ENCODE measurements at regions not wholly inside any gene's neighbourhood (a gene's known extent, or its start where the extent isn't known, plus 50 kb on each side); places are given as distances from the start of the nearest gene placed in this dataset.

DNA sequence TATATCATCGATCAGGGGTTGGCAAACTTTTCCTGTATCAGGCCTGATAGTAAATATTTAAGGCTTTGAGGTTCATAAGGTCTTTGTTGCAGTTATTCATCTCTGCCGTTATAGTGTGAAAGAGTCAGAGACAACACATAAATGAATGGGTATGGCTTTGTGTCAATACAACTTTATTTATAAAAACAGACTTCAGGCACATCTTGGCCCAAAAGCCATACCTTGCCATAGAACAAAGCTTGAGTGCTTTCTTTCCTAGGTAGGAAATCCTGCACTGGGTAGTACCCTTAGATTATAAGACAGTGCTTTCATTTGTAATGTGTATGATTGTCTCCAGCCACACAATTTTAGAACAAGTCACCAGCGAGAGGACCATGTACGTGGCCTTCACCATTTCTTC lies 58.9 kb upstream of the MAGI1 start:
- H2BK120ac ChIP-seq (ENCODE audit: low read depth, low read length): no peak overlapping the region
- no peak overlapping the region for H3K9ac ChIP-seq (ENCODE audit: low read depth, low read length, poor library complexity)
- no peak overlapping the region for H2AFZ ChIP-seq (ENCODE audit: low read length)
- no peak for DNase-seq (ENCODE audit: low spot score)
- no peak overlapping the region for H3K4me2 ChIP-seq (ENCODE audit: insufficient read depth, low read length, poor library complexity, severe bottlenecking)
- H2BK15ac ChIP-seq (ENCODE audit: low read length): no peak overlapping the region
- no peak overlapping the region for H2BK5ac ChIP-seq (ENCODE audit: low read length)
- no CpG with 5 or more reads among the region's 4 CpGs for WGBS, 2 donors (ENCODE audit: extremely low coverage in 2 of 2, insufficient read length in 2 of 2, insufficient replicate concordance in 1 of 2)
- no peaks in the 10 kb centered on the region for H3K27me3 ChIP-seq (ENCODE audit: control insufficient read depth in 3 of 3, insufficient read depth in 3 of 3, low read depth in 1 of 3, low read length in 3 of 3)
- H3K4ac ChIP-seq (ENCODE audit: low read length): no peak overlapping the region
- no peak overlapping the region for H2BK12ac ChIP-seq (ENCODE audit: low read length)
- no peak overlapping the region for H3K18ac ChIP-seq (ENCODE audit: low read length)
- H3K4me1 ChIP-seq (ENCODE audit: control insufficient read depth in 2 of 2, insufficient read depth in 1 of 2, low read depth in 1 of 2, low read length in 2 of 2): peaks cover 2 to 6% of the 10 kb centered on the region in 2 donors
- H3K4me3 ChIP-seq (ENCODE audit: low read length in 2 of 2): no peak overlapping the region
- no peak overlapping the region for H4K91ac ChIP-seq (ENCODE audit: low read depth, low read length, poor library complexity)
- no peaks in the 10 kb centered on the region for H3K9me3 ChIP-seq (replicated peaks in 1 of 2; ENCODE audit: control insufficient read depth in 2 of 2, insufficient read depth in 1 of 2, low read depth in 1 of 2, low read length in 2 of 2)
- H3K23ac ChIP-seq (ENCODE audit: low read depth, low read length, poor library complexity): no peak overlapping the region
- no peak overlapping the region for H3K14ac ChIP-seq (ENCODE audit: low read length)
- no peaks in the 10 kb centered on the region for H3K79me1 ChIP-seq (ENCODE audit: low read depth, low read length)
- H4K8ac ChIP-seq (ENCODE audit: low read depth, low read length): no peak overlapping the region
- no peak overlapping the region for H3K27ac ChIP-seq (replicated peaks; ENCODE audit: low read length)
- no peaks in the 10 kb centered on the region for H3K36me3 ChIP-seq (replicated peaks in 1 of 2; ENCODE audit: control insufficient read depth in 2 of 2, insufficient read depth in 2 of 2, low read length in 2 of 2)
- H2AK5ac ChIP-seq (ENCODE audit: low read depth, low read length): no peak overlapping the region

DNA sequence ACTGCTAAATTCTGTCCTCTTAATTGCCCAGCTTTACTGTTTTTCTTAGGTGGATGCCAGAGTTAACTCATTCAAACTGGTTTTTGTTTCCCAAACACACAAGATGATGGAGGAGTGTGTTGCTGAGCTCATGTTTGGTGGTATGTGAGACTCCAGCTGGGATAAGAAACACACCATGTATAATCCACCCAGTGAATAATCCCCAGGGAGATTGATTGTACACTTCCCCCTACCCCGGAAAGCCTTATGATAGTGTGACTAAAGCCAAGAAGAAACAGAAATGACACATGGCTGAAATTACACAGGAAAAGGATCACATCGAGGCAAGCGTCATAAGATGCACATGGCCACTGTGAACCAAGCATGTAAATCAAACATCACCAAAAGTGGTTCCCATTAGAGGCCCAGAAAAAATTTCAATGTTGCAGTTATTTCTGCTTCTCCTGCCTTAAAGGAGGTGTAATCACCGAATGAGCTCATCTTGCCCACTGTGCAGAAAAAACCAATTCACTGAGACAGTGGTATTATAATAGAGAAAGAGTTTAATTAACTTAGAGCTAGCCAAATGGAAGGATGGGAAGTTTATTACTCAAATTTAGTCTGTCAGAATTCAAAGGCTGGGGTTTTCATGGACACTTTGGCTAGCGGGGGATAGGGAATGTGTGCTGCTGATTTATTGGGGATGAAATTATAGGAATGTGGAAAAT lies 56.7 kb upstream of the MAGI1 start:
- H4K8ac ChIP-seq (ENCODE audit: low read depth, low read length): no peak overlapping the region
- no peak overlapping the region for H2BK120ac ChIP-seq (ENCODE audit: low read depth, low read length)
- no peak overlapping the region for H3K18ac ChIP-seq (ENCODE audit: low read length)
- H2AK5ac ChIP-seq (ENCODE audit: low read depth, low read length): no peak overlapping the region
- no peaks in the 10 kb centered on the region for H3K79me1 ChIP-seq (ENCODE audit: low read depth, low read length)
- no peak overlapping the region for H3K4me3 ChIP-seq (ENCODE audit: low read length in 2 of 2)
- H3K9ac ChIP-seq (ENCODE audit: low read depth, low read length, poor library complexity): no peak overlapping the region
- no peak overlapping the region for H2BK12ac ChIP-seq (ENCODE audit: low read length)
- H3K23ac ChIP-seq (ENCODE audit: low read depth, low read length, poor library complexity): no peak overlapping the region
- no peak overlapping the region for H2AFZ ChIP-seq (ENCODE audit: low read length)
- no peak overlapping the region for H3K14ac ChIP-seq (ENCODE audit: low read length)
- H3K9me3 ChIP-seq (replicated peaks in 1 of 2; ENCODE audit: control insufficient read depth in 2 of 2, insufficient read depth in 1 of 2, low read depth in 1 of 2, low read length in 2 of 2): no peaks in the 10 kb centered on the region
- no CpG with 5 or more reads among the region's 5 CpGs for WGBS, 2 donors (ENCODE audit: extremely low coverage in 2 of 2, insufficient read length in 2 of 2, insufficient replicate concordance in 1 of 2)
- no peak overlapping the region for H2BK5ac ChIP-seq (ENCODE audit: low read length)
- no peak overlapping the region for H4K91ac ChIP-seq (ENCODE audit: low read depth, low read length, poor library complexity)
- no peak overlapping the region for H3K4ac ChIP-seq (ENCODE audit: low read length)
- peaks cover 2 to 6% of the 10 kb centered on the region in 2 donors for H3K4me1 ChIP-seq (ENCODE audit: control insufficient read depth in 2 of 2, insufficient read depth in 1 of 2, low read depth in 1 of 2, low read length in 2 of 2)
- H3K4me2 ChIP-seq (ENCODE audit: insufficient read depth, low read length, poor library complexity, severe bottlenecking): no peak overlapping the region
- H2BK15ac ChIP-seq (ENCODE audit: low read length): no peak overlapping the region
- H3K27me3 ChIP-seq (ENCODE audit: control insufficient read depth in 3 of 3, insufficient read depth in 3 of 3, low read depth in 1 of 3, low read length in 3 of 3): no peaks in the 10 kb centered on the region
- no peak overlapping the region for H3K27ac ChIP-seq (replicated peaks; ENCODE audit: low read length)
- DNase-seq (ENCODE audit: low spot score): no peak
- no peaks in the 10 kb centered on the region for H3K36me3 ChIP-seq (replicated peaks in 1 of 2; ENCODE audit: control insufficient read depth in 2 of 2, insufficient read depth in 2 of 2, low read length in 2 of 2)

DNA sequence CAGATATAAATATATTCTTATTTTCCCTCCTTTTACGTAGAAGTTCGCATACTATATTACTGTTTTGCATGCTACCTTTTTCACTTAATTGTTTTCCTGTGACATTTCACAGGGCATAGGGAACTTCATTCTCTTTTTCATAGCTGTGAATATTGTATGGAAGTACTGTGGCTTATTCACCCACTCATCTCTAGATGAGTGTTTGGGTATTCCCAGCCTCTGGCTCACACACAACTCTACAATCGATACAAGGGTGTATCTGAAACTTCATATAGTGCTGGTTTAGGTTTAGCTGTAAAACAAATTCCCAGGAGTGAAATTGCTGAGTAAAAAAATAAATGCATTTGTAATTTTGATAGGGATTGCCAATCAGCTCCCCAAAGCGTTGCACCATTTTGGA lies 55.3 kb upstream of the MAGI1 start:
- Histone ChIP-seq H4K8ac (ENCODE audit: low read depth, low read length) (no peak overlapping the region), H2BK15ac (ENCODE audit: low read length) (no peak overlapping the region), H2BK5ac (ENCODE audit: low read length) (no peak overlapping the region), H3K4me3 (ENCODE audit: low read length in 2 of 2) (no peak overlapping the region), H3K23ac (ENCODE audit: low read depth, low read length, poor library complexity) (no peak overlapping the region), H2BK12ac (ENCODE audit: low read length) (no peak overlapping the region), H3K14ac (ENCODE audit: low read length) (no peak overlapping the region), H2AFZ (ENCODE audit: low read length) (no peak overlapping the region), H3K36me3 (replicated peaks in 1 of 2; ENCODE audit: control insufficient read depth in 2 of 2, insufficient read depth in 2 of 2, low read length in 2 of 2) (no peaks in the 10 kb centered on the region), H3K4me2 (ENCODE audit: insufficient read depth, low read length, poor library complexity, severe bottlenecking) (no peak overlapping the region), H3K27me3 (ENCODE audit: control insufficient read depth in 3 of 3, insufficient read depth in 3 of 3, low read depth in 1 of 3, low read length in 3 of 3) (no peaks in the 10 kb centered on the region), H3K9ac (ENCODE audit: low read depth, low read length, poor library complexity) (no peak overlapping the region), H3K9me3 (replicated peaks in 1 of 2; ENCODE audit: control insufficient read depth in 2 of 2, insufficient read depth in 1 of 2, low read depth in 1 of 2, low read length in 2 of 2) (no peaks in the 10 kb centered on the region), H3K4ac (ENCODE audit: low read length) (no peak overlapping the region), H2AK5ac (ENCODE audit: low read depth, low read length) (no peak overlapping the region), H4K91ac (ENCODE audit: low read depth, low read length, poor library complexity) (no peak overlapping the region), H2BK120ac (ENCODE audit: low read depth, low read length) (no peak overlapping the region), H3K18ac (ENCODE audit: low read length) (no peak overlapping the region), H3K27ac (replicated peaks; ENCODE audit: low read length) (no peak overlapping the region), H3K4me1 (ENCODE audit: control insufficient read depth in 2 of 2, insufficient read depth in 1 of 2, low read depth in 1 of 2, low read length in 2 of 2) (no peaks in the 10 kb centered on the region), H3K79me1 (ENCODE audit: low read depth, low read length) (no peaks in the 10 kb centered on the region)
- no peak for DNase-seq (ENCODE audit: low spot score)
- no CpG with 5 or more reads among the region's 4 CpGs for whole genome bisulfite sequencing, 2 donors (ENCODE audit: extremely low coverage in 2 of 2, insufficient read length in 2 of 2, insufficient replicate concordance in 1 of 2)

- Histone ChIP-seq H3K4ac (ENCODE audit: low read length) (no peak overlapping the region), H2BK15ac (ENCODE audit: low read length) (no peak overlapping the region), H4K91ac (ENCODE audit: low read depth, low read length, poor library complexity) (no peak overlapping the region), H3K27ac (replicated peaks; ENCODE audit: low read length) (no peak overlapping the region), H2BK12ac (ENCODE audit: low read length) (no peak overlapping the region), H3K18ac (ENCODE audit: low read length) (no peak overlapping the region), H3K4me1 (ENCODE audit: control insufficient read depth in 2 of 2, insufficient read depth in 1 of 2, low read depth in 1 of 2, low read length in 2 of 2) (no peaks in the 10 kb centered on the region), H3K14ac (ENCODE audit: low read length) (no peak overlapping the region), H4K8ac (ENCODE audit: low read depth, low read length) (no peak overlapping the region), H3K4me2 (ENCODE audit: insufficient read depth, low read length, poor library complexity, severe bottlenecking) (no peak overlapping the region), H3K36me3 (replicated peaks in 1 of 2; ENCODE audit: control insufficient read depth in 2 of 2, insufficient read depth in 2 of 2, low read length in 2 of 2) (no peaks in the 10 kb centered on the region), H3K9me3 (replicated peaks in 1 of 2; ENCODE audit: control insufficient read depth in 2 of 2, insufficient read depth in 1 of 2, low read depth in 1 of 2, low read length in 2 of 2) (no peaks in the 10 kb centered on the region), H3K27me3 (ENCODE audit: control insufficient read depth in 3 of 3, insufficient read depth in 3 of 3, low read depth in 1 of 3, low read length in 3 of 3) (no peaks in the 10 kb centered on the region), H3K4me3 (ENCODE audit: low read length in 2 of 2) (no peak overlapping the region), H3K9ac (ENCODE audit: low read depth, low read length, poor library complexity) (no peak overlapping the region), H2BK120ac (ENCODE audit: low read depth, low read length) (no peak overlapping the region), H2BK5ac (ENCODE audit: low read length) (no peak overlapping the region), H3K23ac (ENCODE audit: low read depth, low read length, poor library complexity) (no peak overlapping the region), H2AK5ac (ENCODE audit: low read depth, low read length) (no peak overlapping the region), H2AFZ (ENCODE audit: low read length) (no peak overlapping the region), H3K79me1 (ENCODE audit: low read depth, low read length) (no peaks in the 10 kb centered on the region)
- no peak for DNase-seq (ENCODE audit: low spot score)
- no CpG with 5 or more reads among the region's 10 CpGs for WGBS, 2 donors (ENCODE audit: extremely low coverage in 2 of 2, insufficient read length in 2 of 2, insufficient replicate concordance in 1 of 2)
These were observed 53.7 kb upstream of the MAGI1 start for GRCh38 chr3:66092175-66092995.
